HG02759 (cell line): ENCODE measurements at regions not wholly inside any gene's neighbourhood (a gene's known extent, or its start where the extent isn't known, plus 50 kb on each side); places are given as distances from the start of the nearest gene placed in this dataset.

Source experiments
- ATAC-seq: cut with Tn5 transposase; IDR thresholded peaks from one replicate; pipeline ENCODE4 v1.9.1; 2021; ENCODE audit warnings: mild to moderate bottlenecking, moderate library complexity; ENCODE audit not compliant: unreplicated experiment

DNA sequence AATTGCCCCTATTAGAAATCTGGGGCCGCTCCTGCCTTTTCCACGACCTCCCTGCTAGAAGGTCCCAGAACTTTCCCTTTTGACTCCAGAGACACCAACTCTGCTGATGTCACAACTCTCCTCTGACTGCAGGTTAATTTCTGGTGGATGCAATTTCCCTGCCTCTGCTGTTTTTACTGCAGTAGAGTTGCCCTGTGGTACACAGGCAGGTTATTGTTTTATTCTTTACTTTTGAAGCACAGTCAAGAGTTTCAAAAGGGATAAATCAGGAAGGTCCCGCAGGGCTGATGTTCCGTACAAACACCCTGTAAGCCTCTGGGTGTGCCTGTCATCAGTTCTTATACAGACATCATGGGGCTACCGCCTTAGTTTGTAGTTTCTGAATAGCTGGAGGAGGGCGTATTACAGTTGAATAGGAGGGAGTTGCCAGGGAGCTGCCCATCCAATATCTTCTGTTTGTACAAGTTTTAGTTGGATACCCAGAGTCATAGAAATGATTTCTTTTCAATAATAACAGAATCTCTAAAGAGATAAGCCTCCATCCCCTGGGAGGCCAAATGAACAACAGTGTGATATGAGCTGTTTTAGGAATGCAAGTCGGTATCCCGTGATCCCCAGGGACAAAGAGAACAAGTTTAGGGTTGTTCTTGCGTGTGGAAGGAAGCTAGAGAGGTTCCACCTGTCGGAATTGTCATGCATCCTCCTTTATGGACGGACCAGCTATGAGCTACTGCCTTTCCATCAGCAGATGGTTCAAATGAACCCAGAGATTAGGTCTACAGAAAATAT, 108.4 kb upstream of the COPS8 start:
- no peak for ATAC-seq

DNA sequence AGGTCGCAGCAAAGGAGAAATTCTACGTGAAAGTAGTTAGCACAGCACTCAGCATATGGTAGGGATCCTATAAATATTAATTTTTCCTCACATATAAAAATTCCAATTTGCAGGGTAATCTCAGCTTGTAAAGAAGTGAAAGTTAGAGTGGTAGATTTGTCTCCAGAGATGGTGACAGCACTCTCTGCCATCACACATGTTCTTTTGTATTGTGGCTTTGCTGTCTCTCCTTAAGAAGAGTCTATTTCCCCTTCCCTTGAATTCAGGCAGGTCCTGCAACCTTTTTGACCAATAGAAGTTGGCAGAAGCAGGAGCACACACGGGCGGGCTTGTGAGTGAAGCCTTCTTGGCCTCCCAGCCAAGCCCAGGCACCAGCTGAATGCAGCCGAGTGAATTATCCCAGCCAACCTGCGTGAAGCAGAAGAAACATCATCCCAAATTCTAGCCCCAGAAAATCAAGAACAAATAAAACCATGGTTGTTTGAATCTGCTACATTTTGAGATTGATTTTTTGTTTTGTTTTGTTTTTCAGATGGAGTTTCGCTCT, 107.8 kb upstream of the COPS8 start:
- no peak for ATAC-seq

DNA sequence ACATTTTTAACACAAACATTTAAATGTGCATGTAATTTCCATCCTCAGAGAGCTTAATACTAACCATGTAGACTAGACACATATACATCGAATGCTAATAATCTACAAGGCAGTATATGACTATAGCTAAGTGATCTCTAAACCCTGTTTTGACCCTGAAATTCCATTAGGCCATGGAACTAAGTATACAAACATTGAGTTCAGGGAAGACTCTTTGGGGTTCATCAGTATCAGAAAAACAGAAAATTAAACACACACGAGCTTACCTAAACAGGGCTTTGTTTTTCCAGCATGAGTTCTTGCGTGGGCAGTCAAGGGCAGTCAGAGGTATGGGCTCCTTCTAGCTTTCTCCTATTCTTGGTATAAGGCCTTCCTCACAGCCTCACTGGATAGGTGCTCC, 106.0 kb upstream of the COPS8 start:
- ATAC-seq: no peak

DNA sequence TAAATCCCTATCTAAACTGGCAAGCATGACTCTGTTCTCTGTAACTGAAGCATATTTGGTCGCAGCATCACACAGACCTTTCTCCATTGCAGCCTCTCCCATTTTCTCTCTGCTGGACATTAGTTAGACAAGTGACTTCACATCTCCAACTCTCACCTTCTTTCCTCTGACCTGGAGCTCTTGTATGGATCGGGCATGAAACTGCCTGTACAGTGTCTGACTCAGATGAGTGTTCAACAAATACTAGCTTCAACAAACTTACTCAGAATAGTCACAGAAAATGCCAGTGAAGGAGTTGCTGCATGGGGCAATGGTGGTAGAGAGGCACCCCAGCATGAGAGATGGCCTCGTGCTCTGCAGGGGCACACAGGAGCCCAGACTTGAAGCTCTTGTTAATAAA, 104.7 kb upstream of the COPS8 start:
- ATAC-seq: no peak

DNA sequence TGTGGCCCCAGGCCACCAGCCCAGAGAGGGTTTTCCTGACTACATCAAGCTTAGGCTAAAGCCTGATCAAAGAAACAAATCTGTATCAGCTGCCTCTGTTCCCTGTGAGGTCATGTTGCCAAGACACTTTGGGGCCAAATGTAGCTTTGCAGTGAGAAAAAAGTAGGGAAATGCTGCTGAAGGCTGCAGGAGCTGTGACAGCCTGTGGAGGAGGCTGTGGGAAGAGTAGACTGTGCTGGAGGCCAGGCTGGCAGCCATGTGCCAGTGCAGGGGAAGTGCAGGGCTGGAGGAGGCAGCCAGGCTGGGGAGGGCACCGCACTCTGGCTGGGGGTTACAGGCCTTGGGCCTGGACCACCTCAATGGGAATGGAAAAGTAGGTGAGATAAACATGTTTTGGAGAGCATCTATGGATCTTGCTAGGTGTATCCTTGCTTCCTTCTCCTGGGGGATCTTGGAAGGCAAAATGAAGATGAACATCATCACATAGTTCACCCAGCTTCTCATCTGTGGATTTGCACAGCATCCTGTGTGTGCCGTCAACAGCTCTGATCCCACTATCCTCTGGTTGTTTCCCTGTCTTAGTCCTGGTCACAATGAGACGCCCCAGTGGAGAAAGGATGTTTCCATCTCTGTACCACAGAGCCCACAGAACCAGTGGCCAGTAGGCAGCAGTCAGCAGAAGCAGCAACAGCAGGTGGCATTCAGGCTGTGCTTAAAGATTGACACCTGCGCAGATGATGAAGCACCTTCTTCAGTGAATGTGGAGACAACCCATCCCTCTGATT, 103.8 kb upstream of the COPS8 start:
- no peak for ATAC-seq

DNA sequence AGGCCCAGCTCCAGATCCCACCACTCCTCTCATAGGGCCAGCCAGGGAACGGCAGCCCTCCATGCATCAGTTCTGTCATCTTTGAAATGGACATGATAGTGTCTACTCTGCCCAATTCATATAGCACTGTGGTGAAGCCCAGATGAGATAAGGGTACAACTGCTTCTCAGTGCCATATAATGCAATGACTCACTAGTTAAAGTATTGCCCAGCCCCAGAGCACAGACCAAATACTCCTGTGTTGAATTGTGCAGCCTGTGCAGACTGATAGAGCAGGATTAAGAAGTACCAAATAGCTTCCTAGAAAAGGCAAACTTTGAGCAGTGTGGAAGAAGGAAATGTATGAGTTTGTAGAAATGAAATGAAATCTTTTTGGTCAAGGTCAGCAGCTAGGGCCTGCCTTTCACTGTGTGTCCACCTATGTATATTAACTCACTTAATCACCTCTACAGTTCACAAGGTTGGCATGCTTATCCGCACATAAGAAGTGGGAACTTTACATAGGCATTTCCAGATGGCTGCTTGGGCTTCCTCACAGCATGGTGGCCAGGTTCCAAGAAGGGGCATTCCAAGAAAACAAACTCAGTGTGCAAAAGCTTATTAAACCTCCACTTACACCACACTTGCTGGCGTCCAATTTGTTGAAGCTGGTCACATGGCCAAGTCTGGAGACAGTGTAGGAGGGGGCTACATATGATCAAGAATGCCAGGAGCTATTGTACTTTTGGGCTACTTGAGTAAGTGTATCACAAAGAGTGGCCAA, 102.8 kb upstream of the COPS8 start:
- ATAC-seq: no peak

DNA sequence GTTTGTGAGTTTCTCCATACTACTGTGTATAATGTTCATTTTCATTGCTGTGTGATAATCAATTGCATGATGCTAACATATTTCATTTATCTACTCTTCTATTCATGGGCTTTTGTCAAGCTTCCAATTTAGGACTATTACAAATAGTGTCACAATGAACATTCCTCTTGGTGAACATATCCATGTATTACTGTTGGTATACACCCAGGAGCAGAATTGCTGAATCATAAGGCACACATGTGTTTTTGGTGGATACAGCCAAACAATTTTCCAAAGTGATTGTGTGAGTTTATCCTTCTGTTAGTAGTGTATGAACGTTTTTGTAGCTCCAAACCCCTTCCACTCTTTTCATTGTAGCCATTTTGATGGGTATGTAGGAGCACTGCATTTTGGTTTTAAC, 101.6 kb upstream of the COPS8 start:
- ATAC-seq: no peak

DNA sequence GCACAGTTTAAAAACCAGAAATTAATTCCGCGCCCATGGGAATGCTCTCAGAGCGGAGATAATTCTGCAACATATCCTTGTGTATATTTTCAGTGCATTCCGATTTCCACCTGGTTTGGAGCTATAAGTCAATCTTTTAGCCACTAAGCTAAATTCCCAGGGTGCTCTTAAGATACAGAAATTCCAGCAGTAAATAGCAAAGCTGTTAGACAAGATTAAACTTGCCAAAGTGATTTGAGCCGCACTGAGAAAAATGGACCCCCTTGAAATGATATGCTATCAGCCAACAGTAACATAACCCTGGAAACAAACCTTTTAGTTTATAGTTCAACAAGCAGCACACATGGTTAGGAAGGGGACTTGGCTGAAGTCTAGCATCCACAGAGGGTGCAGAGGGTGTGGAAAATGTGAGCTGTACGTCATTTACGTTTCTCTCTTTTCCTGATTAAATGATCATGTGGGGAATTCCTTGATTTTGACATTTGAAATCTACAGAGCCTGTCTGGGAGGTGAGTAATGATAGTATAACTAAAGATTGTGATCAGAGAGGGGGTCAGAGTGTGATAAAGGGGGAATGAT, 99.8 kb upstream of the COPS8 start:
- ATAC-seq: no peak

DNA sequence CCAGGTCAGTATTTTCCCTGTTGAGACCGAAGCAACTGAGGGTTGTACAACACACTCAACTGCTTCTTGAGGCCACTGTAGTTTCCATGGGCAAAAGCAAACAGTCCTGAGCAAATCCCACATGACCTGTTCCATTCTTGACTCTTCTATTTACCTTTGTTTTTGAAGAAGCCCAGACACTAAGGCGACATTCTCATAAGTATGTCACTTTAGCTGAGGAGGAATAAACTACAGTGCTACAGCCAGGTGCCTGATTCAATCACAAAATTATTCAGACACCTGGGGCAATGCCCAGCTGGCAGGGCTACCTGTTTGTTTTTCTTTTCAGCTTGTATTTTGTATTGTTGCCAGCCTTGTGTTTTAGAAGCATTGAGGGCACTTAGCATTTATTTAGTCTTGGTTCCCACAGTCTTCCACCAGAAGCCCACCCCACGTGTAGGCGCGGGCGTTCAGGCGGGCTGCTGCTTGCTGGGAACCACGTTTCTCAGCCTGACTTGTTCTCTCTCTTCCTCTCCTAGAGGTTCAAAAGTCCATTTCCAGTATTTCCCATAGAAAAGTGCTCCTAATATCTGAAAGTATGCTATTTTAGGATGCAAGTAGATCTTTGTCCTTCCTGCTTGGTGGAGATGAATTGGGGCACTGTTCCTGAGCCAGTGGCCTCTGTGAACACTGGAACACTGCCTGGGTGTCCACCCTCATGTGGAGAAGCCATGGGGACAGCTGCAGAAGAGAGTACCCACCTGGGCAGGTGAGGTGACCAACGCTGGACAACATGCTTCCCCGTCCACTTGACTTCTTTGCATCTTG, 99.0 kb upstream of the COPS8 start:
- ATAC-seq: no peak

DNA sequence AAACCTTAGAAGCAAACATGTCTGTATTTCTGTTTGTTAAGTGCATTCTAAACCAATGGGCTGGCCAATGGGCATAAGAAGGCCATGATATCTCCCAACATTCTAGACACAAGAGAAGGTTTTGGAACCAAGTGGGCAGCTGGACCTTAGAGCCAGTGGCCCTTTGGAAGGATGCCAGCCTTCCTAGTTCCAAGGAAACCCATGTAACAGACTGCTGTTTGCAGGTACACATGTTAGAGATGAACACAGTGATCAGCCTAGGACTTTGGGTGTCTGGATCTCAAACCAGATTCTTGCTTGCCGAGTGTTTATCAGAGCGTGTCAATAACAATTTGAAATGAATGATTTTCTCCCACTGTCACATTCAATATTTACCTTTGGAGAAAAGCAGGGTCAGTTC, 97.5 kb upstream of the COPS8 start:
- ATAC-seq: no peak

DNA sequence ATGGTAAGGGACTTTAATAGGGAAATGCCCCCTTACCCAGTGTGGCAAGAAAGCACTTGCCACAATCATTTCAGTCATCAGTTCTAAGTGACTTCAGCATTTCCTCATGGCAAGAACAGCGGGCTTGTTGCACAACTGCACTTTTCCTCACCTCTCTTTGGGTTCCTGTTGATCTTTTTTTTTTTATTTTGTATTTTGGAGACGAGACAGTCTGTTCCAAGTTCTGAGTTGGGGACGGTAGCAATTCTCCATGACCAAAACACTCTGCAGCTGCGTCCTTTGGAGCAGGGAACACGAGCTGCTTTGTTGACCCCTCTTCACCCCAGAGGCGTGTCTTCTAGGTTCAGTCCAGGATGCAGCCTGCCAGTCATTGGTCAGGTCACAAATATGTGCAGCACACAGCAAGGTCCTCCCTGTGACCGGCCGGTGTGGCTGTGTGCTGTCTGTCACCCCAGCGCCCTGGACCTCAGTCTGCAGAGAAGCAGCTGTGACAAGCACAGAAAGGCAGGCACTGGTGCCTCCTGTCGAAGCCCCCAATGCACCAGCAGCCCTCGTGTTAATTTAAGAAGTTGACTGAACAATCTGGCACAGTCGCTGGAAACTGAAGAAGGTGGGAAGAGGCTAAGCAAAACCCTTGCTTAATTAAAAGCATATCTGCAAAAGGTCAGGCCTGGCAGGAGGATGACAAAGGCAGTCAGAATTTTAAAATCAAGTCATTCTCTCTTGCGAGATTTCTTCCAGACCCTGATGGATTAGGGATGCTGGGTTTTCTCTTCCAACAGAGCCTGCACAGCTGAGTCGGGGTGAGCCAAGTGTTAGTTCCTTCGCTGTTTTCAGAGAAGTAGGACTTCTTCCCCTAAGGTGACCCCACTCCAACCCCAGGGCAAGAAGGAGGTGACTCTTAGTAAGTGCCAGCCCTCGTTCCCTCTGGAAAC, 96.7 kb upstream of the COPS8 start:
- ATAC-seq: no peak

DNA sequence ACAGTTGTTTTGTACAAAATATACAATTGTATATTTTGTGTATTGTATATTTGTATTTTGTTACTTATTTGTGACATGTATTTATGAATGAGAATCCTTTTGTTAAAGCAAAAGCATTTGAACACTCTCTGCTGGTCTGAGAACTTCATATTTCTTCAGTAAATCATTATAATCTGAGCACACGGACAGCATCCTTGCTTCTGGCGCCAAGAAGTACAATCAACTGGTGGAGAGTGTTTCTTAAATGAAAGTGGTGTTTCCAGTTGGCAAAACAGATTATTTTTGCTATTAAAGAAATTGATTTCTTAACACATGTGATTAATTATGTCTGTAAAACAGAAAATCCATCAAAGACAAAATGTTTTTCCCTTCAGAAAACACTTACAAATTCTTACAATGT, 95.1 kb upstream of the COPS8 start:
- ATAC-seq: no peak

DNA sequence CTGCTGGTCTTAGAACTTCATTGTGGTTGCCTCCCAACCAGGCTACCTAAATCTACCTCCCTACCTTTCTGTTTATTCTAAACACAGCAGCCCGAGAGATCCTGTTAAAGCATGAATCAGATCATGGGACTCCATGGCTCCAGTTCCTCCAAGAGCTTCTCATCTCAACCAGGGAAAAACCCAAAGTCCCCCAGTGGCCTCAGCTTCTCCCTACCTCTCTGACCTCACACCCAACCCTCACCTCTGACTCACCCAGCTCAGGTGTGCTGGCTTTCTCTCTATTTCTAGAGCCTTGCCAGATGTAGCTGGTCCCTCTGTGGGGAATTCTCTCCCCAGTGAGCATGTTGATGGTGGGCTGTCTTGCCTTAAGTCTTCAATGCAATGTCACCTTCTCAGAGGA, 93.8 kb upstream of the COPS8 start:
- ATAC-seq: no peak

DNA sequence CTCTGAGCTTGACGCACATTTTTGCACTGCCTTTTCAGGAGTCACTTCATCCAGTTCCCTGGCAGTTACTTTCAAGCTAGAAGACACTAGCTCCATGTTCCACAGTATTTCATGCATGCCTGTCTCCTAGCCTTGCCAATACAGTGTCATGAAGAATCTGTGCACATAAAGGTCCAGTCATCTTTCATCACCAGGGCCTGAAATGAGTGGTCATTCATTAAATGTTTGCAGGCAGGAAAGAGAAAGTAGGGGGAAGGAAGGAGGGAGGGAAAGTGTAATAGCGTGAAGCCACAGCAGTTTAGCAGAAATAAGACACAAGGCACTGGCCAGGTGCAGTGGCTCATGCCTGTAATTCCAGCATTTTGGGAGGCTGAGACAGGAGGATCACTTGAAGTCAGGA, 92.4 kb upstream of the COPS8 start:
- no peak for ATAC-seq

DNA sequence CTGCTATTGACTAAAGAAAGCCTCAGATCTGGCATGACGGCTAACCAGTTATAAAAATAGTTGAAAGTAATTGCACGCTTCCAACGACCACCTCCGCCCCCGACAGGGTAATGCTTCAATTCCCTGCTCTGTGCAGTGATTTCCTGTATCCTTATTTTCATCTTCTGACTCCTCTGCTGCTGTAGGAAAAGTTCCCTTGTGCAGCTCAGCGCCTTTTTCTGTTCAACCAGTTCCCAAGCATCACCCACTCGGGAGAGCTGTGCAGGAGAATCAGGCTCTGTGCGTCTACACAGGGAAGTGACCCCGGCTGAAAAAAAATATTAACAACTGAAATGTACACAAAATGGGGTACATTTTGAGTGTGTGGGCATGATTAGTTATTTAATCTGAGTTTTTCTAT, 91.3 kb upstream of the COPS8 start:
- ATAC-seq: no peak

DNA sequence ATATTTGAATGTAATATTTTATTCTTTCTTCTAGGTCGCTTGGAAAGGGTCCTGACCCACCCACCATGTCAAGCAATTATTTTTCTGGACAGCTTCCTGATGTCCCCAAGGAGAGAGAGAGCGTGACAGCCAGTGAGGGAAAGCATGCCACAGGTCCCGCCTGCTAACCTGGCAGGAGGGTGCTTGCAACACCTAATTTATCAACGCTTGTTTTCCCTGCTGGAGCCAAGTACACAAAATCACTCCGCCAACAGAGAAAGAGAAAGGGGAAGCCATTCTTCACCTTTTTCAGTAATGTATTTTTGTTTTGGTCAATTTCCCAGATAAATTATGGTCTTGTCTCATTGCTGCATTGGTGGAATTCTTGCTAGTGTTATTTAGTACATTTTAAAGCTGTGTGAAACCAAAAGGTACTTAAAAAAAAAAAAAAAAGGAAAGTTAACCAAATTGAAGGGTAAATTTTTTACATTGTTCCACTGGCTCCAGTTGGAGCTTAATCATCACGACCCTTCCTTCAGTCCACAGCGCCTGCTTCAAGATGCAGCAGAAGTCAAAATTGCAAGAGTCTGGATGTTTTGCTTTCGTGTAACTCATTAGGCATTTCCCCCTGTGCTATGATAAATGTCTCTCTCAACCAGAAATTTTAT, 88.5 kb upstream of the COPS8 start:
- no peak for ATAC-seq

DNA sequence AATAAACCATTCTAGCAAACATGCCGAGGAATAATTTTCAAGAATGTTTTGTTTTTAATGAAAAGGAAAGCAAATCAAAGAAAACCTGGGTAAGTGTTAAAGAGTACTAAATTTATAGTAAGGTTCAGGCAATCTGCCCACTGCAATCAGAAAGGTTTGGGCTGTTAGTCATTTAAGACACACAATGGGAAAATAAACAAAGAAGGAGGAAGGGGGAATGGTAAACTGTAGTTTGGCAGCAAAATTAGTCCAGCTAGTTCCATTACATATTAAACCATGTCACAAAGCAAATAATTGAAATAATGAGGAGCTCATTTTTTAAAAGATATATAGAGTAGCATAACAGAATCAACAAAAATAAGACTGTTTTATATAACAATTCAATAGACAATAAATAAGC, 87.5 kb upstream of the COPS8 start:
- no peak for ATAC-seq

DNA sequence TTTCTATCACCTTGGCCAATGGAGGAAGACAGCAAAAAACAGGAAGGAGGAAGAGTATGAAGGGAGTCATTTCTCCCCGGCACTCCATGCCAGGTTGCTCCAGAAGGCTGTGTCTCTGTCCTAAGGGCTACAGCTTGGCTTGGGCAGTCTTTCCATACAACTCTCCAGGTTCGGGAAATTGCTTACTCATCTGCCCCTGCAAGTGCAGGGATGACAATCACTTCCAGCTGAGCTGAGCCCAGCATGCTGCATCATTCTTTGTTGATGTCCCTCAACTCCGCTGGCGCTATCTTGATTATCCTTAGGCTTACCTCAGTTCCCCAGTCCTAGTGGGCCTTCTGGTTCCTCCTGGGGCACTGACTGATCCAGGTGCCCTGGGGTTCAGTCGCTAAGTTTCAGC, 86.9 kb upstream of the COPS8 start:
- no peak for ATAC-seq

DNA sequence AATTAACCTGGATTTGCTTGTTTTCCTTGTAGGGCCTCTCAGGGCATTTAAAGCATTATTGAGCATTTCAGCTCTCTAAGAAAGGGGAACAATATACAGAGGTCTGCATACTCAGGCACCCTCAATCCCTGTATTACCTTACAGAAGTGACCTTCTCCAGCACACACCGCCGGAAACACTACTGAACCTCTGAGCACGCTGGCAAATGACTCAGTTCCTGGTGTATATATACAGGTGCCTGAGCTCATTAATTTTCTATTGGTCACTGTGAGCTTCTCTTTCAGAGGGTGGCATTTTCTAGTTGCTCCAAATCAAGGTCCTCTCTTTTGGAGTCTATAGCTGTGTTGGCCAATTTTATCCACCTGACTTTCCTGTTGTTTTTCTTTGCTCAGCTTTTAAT, 85.2 kb upstream of the COPS8 start:
- ATAC-seq: no peak
